K562 (cell line): ENCODE measurements at regions not wholly inside any gene's neighbourhood (a gene's known extent, or its start where the extent isn't known, plus 50 kb on each side); places are given as distances from the start of the nearest gene placed in this dataset.

Experiments used
- ATAC-seq: fragments of 200-7000 bp; cut with Tn5 transposase; 3 replicates; pipeline ENCODE4 v1.9.1; 2020; ENCODE audit warnings: moderate library complexity
- BruUV-seq: library from RNA; stranded (reverse); fragments of 400-500 nt; replicated peaks from 2 replicates; lab custom pipeline; 2021; lab: Mats Ljungman, UMichigan
- CTCF ChIA-PET: fragments of 300-600 bp; formaldehyde crosslinking; extraction: SDS; loops from one replicate; lab custom pipeline; 2021; ENCODE audit warnings: low intra/inter-chr PET ratio; lab: Yijun Ruan, JAX
- POLR2A ChIA-PET: fragments of 300-600, 350-650 bp; sonication (Branson Sonifier 250); formaldehyde crosslinking; extraction: SDS; loops from one replicate; lab custom pipeline; 2021; ENCODE audit warnings: antibody characterized with exemption, inconsistent platforms; lab: Yijun Ruan, JAX
- DNase-seq, 4 experiments: peaks; one replicate each; pipeline versions ENCODE4 v3.0.0 to v3.0.0-alpha.2; 2011 to 2018; ENCODE audit warnings: low spot score in 3 of 4, mixed read lengths in 3 of 4; ENCODE audit errors: extremely low read depth in 1 of 4
- FAIRE-seq: peaks from 2 replicates; lab custom pipeline; 2011; peaks lifted over from hg19 to GRCh38; lab: Jason Lieb, UNC
- H2AFZ ChIP-seq: 2 replicates; pipeline ENCODE4 v1.6.0; 2011; ENCODE audit warnings: low read depth, low read length, control low read depth, inconsistent platforms
- H3K27ac ChIP-seq: fragments of 200-600 bp; 3 replicates; pipeline ENCODE4 v1.8.0; 2011; ENCODE audit warnings: low read depth, mild to moderate bottlenecking, control low read depth, inconsistent platforms, low read length, moderate library complexity, mixed read lengths; ENCODE audit errors: extremely low read depth
- H3K27me3 ChIP-seq, 2 experiments: fragments of 300-600 bp in 1 of 2; 2 replicates in 1 of 2; 3 replicates in 1 of 2; pipeline versions ENCODE4 v1.6.0 to v1.8.0; 2011; ENCODE audit warnings: inconsistent platforms in 2 of 2, low read length in 2 of 2, mild to moderate bottlenecking in 1 of 2, mixed read lengths in 1 of 2, moderate library complexity in 1 of 2; ENCODE audit not compliant: control insufficient read depth in 2 of 2, insufficient read depth in 2 of 2
- H3K36me3 ChIP-seq: fragments of 300-600 bp; 3 replicates; pipeline ENCODE4 v1.8.0; 2011; ENCODE audit warnings: mild to moderate bottlenecking, low read length, inconsistent platforms; ENCODE audit not compliant: control insufficient read depth, insufficient read depth
- H3K4me1 ChIP-seq, 2 experiments: fragments of 200-600 bp in 1 of 2; replicated peaks in 1 of 2; 2 replicates in 1 of 2; 3 replicates in 1 of 2; pipeline versions ENCODE4 v1.5.1 to v1.8.0; 2011; ENCODE audit warnings: inconsistent platforms in 2 of 2, low read length in 2 of 2, mild to moderate bottlenecking in 1 of 2, mixed read lengths in 1 of 2, moderate library complexity in 1 of 2; ENCODE audit not compliant: control insufficient read depth in 2 of 2, insufficient read depth in 2 of 2
- H3K4me2 ChIP-seq: 2 replicates; pipeline ENCODE4 v1.6.1; 2011; ENCODE audit warnings: low read length, control low read depth, inconsistent platforms, mixed read lengths; ENCODE audit not compliant: insufficient read depth
- H3K4me3 ChIP-seq: fragments of 200-600 bp; sonication (generic), shearing (Covaris generic); 2 replicates; pipeline ENCODE4 v1.5.1; 2016; ENCODE audit warnings: control low read depth, inconsistent platforms
- H3K79me2 ChIP-seq: fragments of 200-600 bp; 3 replicates; pipeline ENCODE4 v1.8.0; 2011; ENCODE audit warnings: low read length, inconsistent platforms; ENCODE audit not compliant: control insufficient read depth, insufficient read depth
- H3K9ac ChIP-seq, 2 experiments: 2 replicates each; pipeline versions ENCODE4 v1.6.0 to v1.6.1; 2011; ENCODE audit warnings: low read depth in 2 of 2, low read length in 2 of 2, control low read depth in 1 of 2, inconsistent platforms in 1 of 2, mild to moderate bottlenecking in 1 of 2, mixed read lengths in 1 of 2; ENCODE audit not compliant: insufficient read depth in 1 of 2
- H3K9me1 ChIP-seq: one replicate; pipeline ENCODE4 v1.6.0; 2011; ENCODE audit warnings: inconsistent platforms, mild to moderate bottlenecking, low read length, moderate library complexity; ENCODE audit not compliant: control insufficient read depth, insufficient read depth
- H3K9me3 ChIP-seq: replicated peaks from 2 replicates; pipeline ENCODE4 v1.5.1; 2011; ENCODE audit warnings: low read depth, low read length, inconsistent platforms; ENCODE audit not compliant: control insufficient read depth, insufficient read depth
- H4K20me1 ChIP-seq: replicated peaks from 2 replicates; pipeline ENCODE4 v1.6.1; 2011; ENCODE audit warnings: low read length, inconsistent platforms, mixed read lengths; ENCODE audit not compliant: control insufficient read depth, insufficient read depth
- ATF4 ChIP-seq: fragments of 450-650 bp; formaldehyde crosslinking; IDR thresholded peaks from 2 replicates; pipeline ENCODE4 v1.4.0; 2022; ENCODE audit warnings: mild to moderate bottlenecking, moderate library complexity
- BRF2 ChIP-seq: IDR thresholded peaks from 3 replicates; pipeline ENCODE4 v1.6.1; 2011; ENCODE audit warnings: borderline replicate concordance, mild to moderate bottlenecking; ENCODE audit not compliant: insufficient read length, insufficient read depth
- CBX8 ChIP-seq: fragments of 200-600 bp; sonication (generic); IDR thresholded peaks from 2 replicates; pipeline ENCODE4 v1.6.1; 2012; ENCODE audit warnings: borderline replicate concordance, mixed run types, low read depth, mild to moderate bottlenecking, moderate library complexity, mixed read lengths, low read length, control low read depth, inconsistent platforms; ENCODE audit not compliant: poor library complexity, severe bottlenecking; ENCODE audit errors: extremely low read depth
- CEBPG ChIP-seq, 3 experiments: fragments of 200-800 bp in 1 of 3; sonication (Bioruptor generic) in 1 of 3; sonication (generic) in 1 of 3; formaldehyde crosslinking in 1 of 3; IDR thresholded peaks in 2 of 3; conservative IDR thresholded peaks in 1 of 3; 2 replicates each; pipeline versions ENCODE4 v1.6.1 to v1.8.0; 2016 to 2022; ENCODE audit warnings: missing compliant biosample characterization in 2 of 3, missing genetic modification characterization in 2 of 3, mild to moderate bottlenecking in 1 of 3, missing genetic modification reagents in 1 of 3
- COPS2 ChIP-seq: fragments of 450-650 bp; conservative IDR thresholded peaks from 2 replicates; pipeline ENCODE4 v1.6.1; 2016; ENCODE audit warnings: mild to moderate bottlenecking, moderate library complexity
- ELF2 ChIP-seq: fragments of 250-450 bp; sonication (Bioruptor Pico); IDR thresholded peaks from 2 replicates; pipeline ENCODE4 v1.5.0; 2021; ENCODE audit warnings: mild to moderate bottlenecking
- GATAD2B ChIP-seq: fragments of 450-650 bp; IDR thresholded peaks from 2 replicates; pipeline ENCODE4 v1.6.1; 2017; ENCODE audit warnings: mild to moderate bottlenecking, borderline replicate concordance
- KDM1A ChIP-seq, 2 experiments: fragments of 450-650 bp; IDR thresholded peaks; 2 replicates each; pipeline ENCODE4 v1.6.1; 2016; ENCODE audit warnings: mild to moderate bottlenecking in 2 of 2
- PHF20 ChIP-seq: fragments of 450-650 bp; IDR thresholded peaks from 2 replicates; pipeline ENCODE4 v1.6.1; 2018; ENCODE audit not compliant: partially characterized antibody
- PRDM10 ChIP-seq: fragments of 450-650 bp; IDR thresholded peaks from 2 replicates; pipeline ENCODE4 v1.6.1; 2018; ENCODE audit not compliant: partially characterized antibody
- SIN3B ChIP-seq: fragments of 450-650 bp; IDR thresholded peaks from 2 replicates; pipeline ENCODE4 v1.6.1; 2017; ENCODE audit warnings: low read depth, mild to moderate bottlenecking, moderate library complexity
- TAF9B ChIP-seq: fragments of 450-650 bp; IDR thresholded peaks from 2 replicates; pipeline ENCODE4 v1.6.1; 2018; ENCODE audit warnings: mild to moderate bottlenecking; ENCODE audit not compliant: partially characterized antibody
- USF2 ChIP-seq: sonication (generic); formaldehyde crosslinking; IDR thresholded peaks from 2 replicates; pipeline ENCODE4 v1.5.0; 2020; ENCODE audit warnings: missing genetic modification reagents
- ZNF253 ChIP-seq: fragments of 250-450 bp; sonication (Bioruptor Pico); conservative IDR thresholded peaks from 2 replicates; pipeline ENCODE4 v1.6.1; 2021; ENCODE audit warnings: mild to moderate bottlenecking
- ZNF395 ChIP-seq: fragments of 200-800 bp; sonication (Bioruptor generic); IDR thresholded peaks from 2 replicates; pipeline ENCODE4 v1.6.1; 2017; ENCODE audit warnings: missing genetic modification characterization, missing compliant biosample characterization
- WGBS: fragments of 100-300 bp; shearing (Covaris generic); methylation state at CpG from one replicate; pipeline ENCODE4 v1.1.6; 2016; ENCODE audit warnings: low coverage, mixed read lengths; ENCODE audit not compliant: insufficient coverage; ENCODE audit errors: missing lambda C conversion rate; 5-methylcytosine and 5-hydroxymethylcytosine counted together
- in situ Hi-C: fragments of 300-500 bp; cut with MboI; formaldehyde crosslinking; loops from 4 replicates; pipeline ENCODE4 v1.15.0; 2018; ENCODE audit warnings: inconsistent platforms, mixed read lengths
- intact Hi-C: fragments of 100-400 bp; cut with micrococcal nuclease; formaldehyde crosslinking; loops from 2 replicates; pipeline ENCODE4 v1.14.2; 2022

GRCh38 chr4:108458681-108459080, 161.7 kb upstream of the RPL34 start:
- H3K9me1 ChIP-seq: no peaks in the 10 kb centered on the region
- H2AFZ ChIP-seq: no peak overlapping the region
- H3K4me2 ChIP-seq: no peak overlapping the region
- ATAC-seq: no peak
- FAIRE-seq: no peak
- DNase-seq: no peak
- H3K36me3 ChIP-seq: no peaks in the 10 kb centered on the region
- intact Hi-C loops (no loop called here), in situ Hi-C loops (no loop called here)
- CTCF ChIA-PET: no interaction called here
- H3K4me3 ChIP-seq: no peak overlapping the region
- H3K4me1 ChIP-seq: no peaks in the 10 kb centered on the region
- H3K9ac ChIP-seq: no peak overlapping the region
- no peaks in the 10 kb centered on the region for H3K9me3 ChIP-seq
- no peaks in the 10 kb centered on the region for H4K20me1 ChIP-seq
- no TSS peak for BruUV-seq
- no peaks in the 10 kb centered on the region for H3K79me2 ChIP-seq
- POLR2A ChIA-PET: no interaction called here
- 5% methylated on average over 2 of the region's 2 CpGs for WGBS
- H3K27ac ChIP-seq: no peak overlapping the region
- peaks cover 2 to 6% of the 10 kb centered on the region in 2 experiments; a peak in 3 of 5 replicates for H3K27me3 ChIP-seq
- no peak for TF ChIP-seq ATF4
- no peak for TF ChIP-seq ZNF395 (CRISPR knock-in tag)
- no peak for TF ChIP-seq ZNF253 (CRISPR knock-in tag)
- TF ChIP-seq TAF9B: no peak
- TF ChIP-seq SIN3B: no peak
- no peak for TF ChIP-seq CEBPG (CRISPR knock-in tag; IDR thresholded peaks at IDR 0.05)
- no peak for TF ChIP-seq CEBPG (tag; conservative IDR thresholded peaks at IDR 0.05 in 1 of 2, IDR thresholded peaks at IDR 0.05 in 1 of 2)
- no peak for TF ChIP-seq COPS2
- no peak for TF ChIP-seq BRF2
- no peak for TF ChIP-seq KDM1A (IDR thresholded peaks at IDR 0.05)
- TF ChIP-seq PRDM10: no peak
- TF ChIP-seq USF2: no peak
- no peak for TF ChIP-seq ELF2
- TF ChIP-seq CBX8: no peak
- TF ChIP-seq PHF20: no peak
- no peak for TF ChIP-seq GATAD2B
